HUES64 (cell line): ENCODE measurements at regions not wholly inside any gene's neighbourhood (a gene's known extent, or its start where the extent isn't known, plus 50 kb on each side); places are given as distances from the start of the nearest gene placed in this dataset.

Source experiments
- H3K27ac ChIP-seq: 2 replicates; pipeline ENCODE4 v1.7.0; 2013; ENCODE audit warnings: low read depth, low read length, inconsistent platforms
- H3K27me3 ChIP-seq: 2 replicates; pipeline ENCODE4 v1.6.1; 2013; ENCODE audit warnings: mild to moderate bottlenecking, low read length; ENCODE audit not compliant: insufficient read depth
- H3K36me3 ChIP-seq: 2 replicates; pipeline ENCODE4 v1.6.1; 2013; ENCODE audit warnings: mild to moderate bottlenecking, low read length; ENCODE audit not compliant: insufficient read depth
- H3K4me1 ChIP-seq: 2 replicates; pipeline ENCODE4 v1.6.1; 2013; ENCODE audit warnings: mild to moderate bottlenecking, low read length, moderate library complexity; ENCODE audit not compliant: insufficient read depth
- H3K4me3 ChIP-seq: 2 replicates; pipeline ENCODE4 v1.5.1; 2013; ENCODE audit warnings: mild to moderate bottlenecking, low read length, moderate library complexity
- H3K9ac ChIP-seq: 2 replicates; pipeline ENCODE4 v1.6.1; 2013; ENCODE audit warnings: mild to moderate bottlenecking, low read depth, low read length
- H3K9me3 ChIP-seq: 2 replicates; pipeline ENCODE4 v1.6.1; 2013; ENCODE audit warnings: low read depth, low read length; ENCODE audit not compliant: insufficient read depth
- WGBS: fragments of 150-250, 120-280 bp; methylation state at CpG from one replicate; pipeline ENCODE4 v1.1.7; 2013; ENCODE audit warnings: missing lambda C conversion rate; 5-methylcytosine and 5-hydroxymethylcytosine counted together

DNA sequence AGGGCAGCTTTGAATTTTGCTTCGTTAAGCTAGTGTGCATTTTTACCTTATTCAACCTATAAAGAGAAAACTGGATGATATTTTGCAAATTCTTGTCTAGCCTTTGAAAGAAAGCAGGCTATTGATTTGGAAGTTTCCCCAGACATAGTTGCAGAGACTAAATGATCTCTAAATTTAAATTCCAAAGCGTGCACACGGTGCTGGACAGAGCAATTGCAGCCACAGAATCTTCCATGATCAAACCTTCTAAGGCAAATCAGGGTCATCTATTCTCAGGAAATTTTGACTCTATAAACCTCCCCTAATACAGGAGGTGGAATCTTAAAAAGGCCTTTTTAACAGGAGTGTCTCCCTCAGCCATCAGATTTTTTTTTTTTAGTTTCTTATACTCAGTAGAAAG is 159.9 kb downstream of the MDFIC start:
- Histone ChIP-seq H3K27me3 (no peaks in the 10 kb centered on the region), H3K9me3 (no peaks in the 10 kb centered on the region), H3K9ac (no peak overlapping the region), H3K4me1 (no peaks in the 10 kb centered on the region), H3K27ac (no peak overlapping the region), H3K36me3 (no peaks in the 10 kb centered on the region), H3K4me3 (no peak overlapping the region)
- 92% methylated on average over 2 of the region's 3 CpGs for WGBS

- Histone ChIP-seq H3K27me3 (no peaks in the 10 kb centered on the region), H3K9ac (no peak overlapping the region), H3K4me1 (no peaks in the 10 kb centered on the region), H3K27ac (no peak overlapping the region), H3K9me3 (no peaks in the 10 kb centered on the region), H3K36me3 (no peaks in the 10 kb centered on the region), H3K4me3 (no peak overlapping the region)
- 86% methylated on average over 1 of the region's 1 CpG for WGBS
Observed at GRCh38 chr7:115078851-115079250, 157.0 kb downstream of the MDFIC start.

DNA sequence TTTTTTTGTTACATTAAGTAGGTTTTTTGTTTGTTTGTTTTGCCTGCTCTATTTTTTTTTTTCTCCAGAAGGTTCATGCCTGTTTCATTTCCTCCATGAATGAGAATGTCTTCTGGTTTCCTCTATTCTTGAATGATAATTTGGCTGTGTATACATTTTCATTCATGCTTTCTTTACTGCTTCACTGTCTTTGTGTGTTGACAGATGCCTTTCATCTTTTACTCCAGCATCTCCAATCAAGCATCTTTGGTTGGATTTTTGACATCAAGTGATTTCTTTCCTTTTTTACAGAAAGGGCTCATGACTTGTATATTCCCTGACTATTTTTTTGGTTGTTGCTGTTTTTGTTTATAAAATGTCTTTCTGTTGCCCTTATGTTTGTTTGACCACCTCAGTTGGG is 156.5 kb downstream of the MDFIC start:
- no peaks in the 10 kb centered on the region for H3K4me1 ChIP-seq
- H3K4me3 ChIP-seq: no peak overlapping the region
- H3K9me3 ChIP-seq: no peaks in the 10 kb centered on the region
- H3K27ac ChIP-seq: no peak overlapping the region
- H3K27me3 ChIP-seq: no peaks in the 10 kb centered on the region
- H3K9ac ChIP-seq: no peak overlapping the region
- no peaks in the 10 kb centered on the region for H3K36me3 ChIP-seq

DNA sequence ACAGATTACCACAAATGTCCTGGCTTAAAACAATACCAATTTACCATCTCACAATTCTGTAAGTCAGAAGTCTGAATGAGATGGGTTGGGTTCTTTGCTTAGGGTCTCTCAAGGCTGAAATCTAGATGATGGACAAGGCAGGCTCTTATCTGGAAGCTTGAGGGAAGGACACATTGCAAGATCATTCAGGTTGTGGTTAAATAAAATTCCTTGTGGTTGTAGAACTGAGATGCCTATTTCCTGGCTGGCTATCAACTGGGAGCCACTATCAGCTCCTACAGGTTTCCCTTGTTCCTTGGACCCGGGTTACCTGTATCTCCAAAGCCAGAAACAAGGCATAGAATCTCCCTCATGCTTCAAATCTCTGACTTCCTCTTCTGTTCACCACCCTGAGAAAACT is 148.4 kb downstream of the MDFIC start:
- no peak overlapping the region for H3K9ac ChIP-seq
- 86% methylated on average over 1 of the region's 1 CpG for WGBS
- H3K36me3 ChIP-seq: no peaks in the 10 kb centered on the region
- no peaks in the 10 kb centered on the region for H3K9me3 ChIP-seq
- no peaks in the 10 kb centered on the region for H3K4me1 ChIP-seq
- no peak overlapping the region for H3K27ac ChIP-seq
- H3K4me3 ChIP-seq: no peak overlapping the region
- no peaks in the 10 kb centered on the region for H3K27me3 ChIP-seq
